T-helper 2 cell treated with Interferon-gamma antibody and Interleukin-4, amounts not matched to agents 100 ng/mL and 5 ng/mL, for 36 hours (primary cell): ENCODE measurements at regions not wholly inside any gene's neighbourhood (a gene's known extent, or its start where the extent isn't known, plus 50 kb on each side); places are given as distances from the start of the nearest gene placed in this dataset.

ENCODE experiments used
- intact Hi-C: fragments of 100-400 bp; cut with micrococcal nuclease; formaldehyde crosslinking; loops from one replicate; pipeline ENCODE4 v1.15.1; 2023

DNA sequence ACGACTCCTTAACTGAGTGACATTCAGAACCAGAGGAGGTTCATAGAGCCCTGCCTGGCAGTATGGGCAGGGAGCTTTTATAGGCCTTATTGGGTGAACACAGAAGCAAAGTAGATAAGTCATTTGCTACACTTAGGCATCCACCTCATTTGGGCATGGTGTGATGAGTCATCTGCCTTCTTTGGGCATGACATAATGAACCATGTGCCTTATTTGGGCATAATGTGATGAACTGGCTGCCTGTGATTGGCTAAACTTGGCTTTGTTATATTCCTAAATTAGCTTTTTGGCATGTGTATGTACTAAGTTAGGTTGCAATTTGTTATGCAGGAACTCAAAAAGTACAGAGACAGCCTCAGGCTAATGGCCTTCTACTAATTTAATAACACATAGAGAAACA, 2210.2 kb upstream of the PCDH20 start:
- intact Hi-C loops, result no loop called here

DNA sequence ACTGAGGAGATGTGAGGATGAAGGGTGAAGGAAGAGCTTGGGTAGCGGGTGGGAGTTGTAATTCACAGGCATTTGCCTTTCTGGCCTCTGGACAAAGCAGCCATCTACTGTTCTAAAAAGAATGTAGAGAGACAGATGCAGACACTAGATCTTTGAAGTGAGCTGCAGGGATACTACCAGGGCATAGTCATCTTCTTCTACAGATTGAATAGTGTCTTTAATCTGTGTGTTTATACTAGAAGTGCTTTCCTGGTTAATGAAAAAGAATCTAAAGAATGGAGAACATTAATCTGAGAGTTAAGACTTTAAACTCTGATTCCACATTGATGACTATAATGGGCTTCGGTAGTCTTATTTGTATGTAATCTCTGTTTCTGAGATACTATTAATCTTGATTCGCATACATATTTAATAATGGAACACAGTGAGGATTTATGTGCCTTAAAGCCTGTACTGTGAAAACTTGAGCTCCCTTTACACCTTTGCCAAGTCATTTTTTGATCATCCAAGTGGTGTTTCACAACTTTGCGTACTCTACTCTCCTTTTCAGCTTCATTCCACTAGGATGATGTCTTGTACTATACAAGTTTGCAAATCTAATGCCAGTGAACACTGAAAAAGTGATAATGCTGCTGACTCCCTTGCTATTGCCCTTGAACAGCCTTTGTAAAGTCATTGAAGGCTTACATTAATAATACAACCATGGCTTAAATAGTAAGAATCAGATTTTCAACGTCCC, 2199.4 kb upstream of the PCDH20 start:
- intact Hi-C loops, result no loop called here

DNA sequence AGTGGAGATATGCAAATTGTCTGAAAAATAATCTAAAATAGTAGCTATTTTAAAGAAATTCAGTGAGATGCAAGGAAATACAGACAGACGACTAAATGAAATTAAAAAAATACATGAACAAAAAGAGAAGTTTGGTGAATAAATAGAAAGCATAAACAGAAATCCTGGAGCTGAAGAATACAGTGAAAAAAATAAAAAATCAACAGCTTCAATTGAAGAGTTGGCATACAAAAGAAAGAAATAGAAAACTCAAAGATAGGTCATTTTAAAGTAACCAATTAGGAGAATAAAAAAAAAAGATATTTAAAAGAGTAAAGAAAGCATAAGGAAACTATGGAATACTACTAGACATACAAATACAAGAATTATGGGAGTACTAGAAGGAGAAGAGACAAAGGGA, 2191.5 kb upstream of the PCDH20 start:
- intact Hi-C loops, result no loop called here

- intact Hi-C loops, result no loop called here
Observed at GRCh38 chr13:63605962-63606361, 2190.3 kb upstream of the PCDH20 start.

GRCh38 chr13:63605403-63605802, 2189.8 kb upstream of the PCDH20 start:
- intact Hi-C loops, result no loop called here

DNA sequence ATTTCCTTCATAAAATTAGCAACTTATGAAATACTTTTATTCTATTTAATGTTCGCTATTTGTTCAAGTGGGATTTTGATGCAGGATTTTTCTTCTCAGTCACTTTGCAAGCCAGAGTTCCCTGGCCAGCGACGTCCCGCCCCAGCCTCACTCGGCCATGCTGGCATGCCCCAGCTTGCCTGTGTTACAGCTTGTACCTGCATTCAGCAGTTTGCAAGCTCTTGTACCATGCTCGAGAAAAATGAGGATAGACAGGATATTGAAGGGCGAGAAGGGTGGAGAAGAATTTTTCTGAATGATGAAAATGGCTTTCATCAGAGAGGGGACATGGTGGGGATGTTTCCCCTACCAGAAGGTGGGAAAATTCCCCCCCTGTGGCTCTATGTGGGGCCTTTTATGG, 2180.2 kb upstream of the PCDH20 start:
- intact Hi-C loops, result no loop called here

GRCh38 chr13:63586467-63586866, 2170.8 kb upstream of the PCDH20 start:
- intact Hi-C loops, result no loop called here

DNA sequence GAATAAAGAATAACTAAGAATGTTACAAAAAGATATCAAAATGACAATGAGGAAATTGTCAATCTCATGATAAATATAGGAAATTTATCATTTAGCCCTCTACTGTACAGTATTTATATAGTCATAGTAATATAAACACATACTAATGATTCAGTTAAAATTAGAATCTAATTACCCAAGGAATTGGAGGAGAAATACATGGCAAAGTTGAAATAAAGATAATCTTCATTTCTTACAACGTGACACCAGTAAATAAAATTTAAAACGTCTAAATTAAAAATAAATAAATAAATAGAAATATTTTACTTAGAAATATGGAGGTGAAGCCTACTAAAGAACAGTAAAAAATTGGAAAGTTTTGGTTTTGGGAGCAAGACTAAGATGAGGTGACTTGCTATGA, 2163.1 kb upstream of the PCDH20 start:
- intact Hi-C loops, result no loop called here

- intact Hi-C loops, result no loop called here
Observed at GRCh38 chr13:63567031-63567430, 2151.4 kb upstream of the PCDH20 start.

GRCh38 chr13:63554157-63554556, 2138.5 kb upstream of the PCDH20 start:
- intact Hi-C loops, result no loop called here

- intact Hi-C loops, result no loop called here
Observed at GRCh38 chr13:63551731-63552130, 2136.1 kb upstream of the PCDH20 start.

DNA sequence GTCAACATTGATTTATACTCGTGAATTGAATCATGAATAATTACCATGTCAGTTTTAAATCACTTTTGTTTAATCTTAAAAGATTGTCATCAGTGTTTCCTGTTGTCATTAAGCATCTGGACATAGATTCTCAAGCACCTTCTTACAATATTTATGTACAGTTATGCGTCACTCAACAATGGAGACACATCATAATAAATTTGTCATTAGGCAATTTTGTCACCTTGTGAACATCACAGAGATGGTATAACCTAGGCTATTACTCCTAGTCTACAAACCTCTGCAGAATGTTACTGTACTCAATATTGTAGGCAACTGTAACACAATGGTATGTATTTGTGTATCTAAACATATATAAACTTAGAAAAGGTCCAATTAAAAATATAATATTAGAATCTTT, 2130.9 kb upstream of the PCDH20 start:
- intact Hi-C loops, result no loop called here

DNA sequence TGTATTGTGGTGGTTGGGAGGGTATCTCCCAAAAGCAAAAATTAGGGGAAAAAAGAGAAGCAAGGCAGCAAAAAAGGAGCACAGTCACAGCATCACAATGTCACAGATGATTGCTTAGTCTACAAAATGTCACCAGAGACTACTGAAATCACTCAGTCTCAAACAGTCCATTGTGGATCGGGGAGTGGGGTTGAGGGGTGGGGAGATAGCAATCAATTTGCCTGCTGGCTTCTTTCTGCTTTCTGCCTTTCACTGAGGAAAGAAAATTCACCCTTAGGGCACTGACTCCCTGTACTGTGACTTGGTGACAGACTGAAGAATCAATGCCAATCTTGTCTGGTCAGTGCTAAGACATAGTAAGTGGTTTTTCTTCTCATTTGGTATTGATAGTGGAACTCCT, 2127.1 kb upstream of the PCDH20 start:
- intact Hi-C loops, result no loop called here

DNA sequence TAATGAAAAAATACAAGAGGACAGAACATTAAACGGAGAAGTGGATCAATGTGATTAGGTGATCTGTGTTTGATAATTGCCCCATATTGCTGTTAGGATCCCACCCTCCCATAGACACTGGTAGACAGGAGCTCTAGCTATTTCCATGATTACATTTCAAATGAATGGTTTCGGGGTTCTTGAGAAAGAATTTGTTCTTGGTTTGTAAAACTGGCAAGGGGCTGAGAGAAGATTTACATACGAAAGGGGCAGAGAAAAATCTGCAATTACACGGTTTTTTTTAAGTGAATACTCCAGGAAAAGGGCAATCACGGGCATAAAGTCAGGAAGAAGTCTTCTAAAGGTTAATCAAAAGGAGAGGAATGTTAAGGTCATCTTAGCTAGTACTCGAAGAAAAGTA, 2125.7 kb upstream of the PCDH20 start:
- intact Hi-C loops, result no loop called here

GRCh38 chr13:63540061-63540460, 2124.4 kb upstream of the PCDH20 start:
- intact Hi-C loops, result no loop called here

- intact Hi-C loops, result no loop called here
Observed at GRCh38 chr13:63517371-63517770, 2101.7 kb upstream of the PCDH20 start.

DNA sequence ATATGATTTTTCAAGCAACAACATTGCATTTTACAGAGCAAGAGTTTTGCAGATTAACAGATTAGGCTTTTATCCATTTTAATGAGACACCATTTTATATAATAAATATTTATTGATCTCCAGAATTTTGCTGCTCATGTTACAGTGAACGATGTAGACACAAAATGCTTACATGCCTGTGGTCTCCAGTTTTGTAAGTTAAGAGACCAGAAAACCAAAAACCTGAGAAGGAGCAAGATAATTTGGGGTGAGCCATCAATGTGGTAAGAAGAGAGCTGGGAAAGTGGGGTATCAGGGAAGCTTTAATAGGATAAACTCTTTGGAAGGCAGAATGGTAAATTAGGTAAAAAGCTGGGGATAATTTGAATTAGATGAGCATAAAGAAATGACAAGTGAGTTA, 2100.5 kb upstream of the PCDH20 start:
- intact Hi-C loops, result no loop called here

GRCh38 chr13:63514886-63515285, 2099.2 kb upstream of the PCDH20 start:
- intact Hi-C loops, result no loop called here

- intact Hi-C loops, result no loop called here
Observed at GRCh38 chr13:63512095-63512494, 2096.4 kb upstream of the PCDH20 start.

DNA sequence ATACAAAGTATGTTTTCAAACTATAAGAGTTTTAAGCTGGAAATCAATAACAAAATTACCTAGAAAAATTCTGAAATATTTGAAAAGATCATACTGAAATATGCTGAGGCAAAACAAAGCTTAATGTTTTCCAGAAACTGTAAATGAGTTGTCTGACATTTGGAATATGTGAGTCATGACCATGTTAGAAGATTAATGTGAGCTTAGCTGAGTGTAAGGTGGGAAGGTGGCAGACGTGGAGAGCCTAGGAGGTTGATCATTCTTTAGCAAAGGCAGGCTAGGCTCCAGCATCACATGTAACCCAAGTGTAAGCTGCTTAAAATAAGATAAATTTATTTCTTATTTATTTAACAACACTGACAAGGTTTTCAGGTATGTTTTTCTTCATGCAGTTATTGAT, 2086.1 kb upstream of the PCDH20 start:
- intact Hi-C loops, result no loop called here

- intact Hi-C loops, result loop anchor here (10.0 kb wide), 1 partner anchor 603 kb away; no protein-coding TSS in a partner anchor
Observed at GRCh38 chr13:63497601-63498000, 2082.0 kb upstream of the PCDH20 start.

DNA sequence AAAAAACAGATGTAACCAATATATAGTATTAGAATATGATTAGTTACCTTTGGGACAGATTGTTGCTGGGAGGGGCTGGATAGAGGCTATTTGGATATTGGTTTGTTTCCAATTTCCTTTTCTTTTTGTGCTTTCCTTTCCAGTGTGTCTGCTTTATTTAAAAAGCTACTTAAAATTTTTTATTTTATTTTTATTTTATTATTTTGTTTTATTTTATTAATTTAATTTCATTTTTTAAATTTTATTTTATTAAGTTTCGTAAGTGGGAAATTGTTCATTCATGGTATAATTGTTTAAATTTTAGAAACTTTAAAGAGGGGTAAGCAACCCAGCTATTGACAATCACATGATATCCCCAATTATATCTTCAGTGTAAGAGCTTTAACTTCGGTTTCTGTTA, 2077.0 kb upstream of the PCDH20 start:
- intact Hi-C loops, result loop anchor here (10.0 kb wide), 1 partner anchor 598 kb away; no protein-coding TSS in a partner anchor

- intact Hi-C loops, result loop anchor here (10.0 kb wide), 1 partner anchor 595 kb away; no protein-coding TSS in a partner anchor
Observed at GRCh38 chr13:63490149-63490548, 2074.5 kb upstream of the PCDH20 start.

DNA sequence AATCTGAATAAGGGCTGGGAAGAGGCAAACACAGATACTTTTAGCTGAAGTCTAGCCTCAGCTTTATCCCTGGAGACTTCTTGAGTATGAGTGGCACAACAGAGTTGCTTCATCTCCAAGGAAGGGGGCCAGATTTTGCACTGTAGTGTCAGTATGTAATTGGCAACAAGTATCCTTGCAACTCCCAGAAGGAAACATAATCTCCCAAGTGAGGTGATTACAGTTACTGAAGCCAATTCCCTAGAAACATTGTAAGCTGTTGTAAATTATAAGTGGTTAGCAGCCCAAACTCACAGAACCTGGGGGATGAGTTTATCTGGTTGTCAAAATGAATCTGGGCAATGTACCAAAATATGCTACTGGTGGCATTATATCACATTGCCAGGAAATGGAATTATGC, 2065.7 kb upstream of the PCDH20 start:
- intact Hi-C loops, result no loop called here
